Kidney epithelial cell (primary cell): ENCODE measurements at regions not wholly inside any gene's neighbourhood (a gene's known extent, or its start where the extent isn't known, plus 50 kb on each side); places are given as distances from the start of the nearest gene placed in this dataset.
A peak's percentile ranks its signal among the peaks of the same experiment; 100 is the strongest.

Experiments used
- DNase-seq: peaks from one replicate; pipeline ENCODE4 v3.0.0-alpha.2; 2010; ENCODE audit warnings: low read depth
- H3K27me3 ChIP-seq: 2 replicates; pipeline ENCODE4 v1.6.0; 2011; ENCODE audit warnings: low read length; ENCODE audit not compliant: control insufficient read depth, insufficient read depth
- H3K36me3 ChIP-seq: 2 replicates; pipeline ENCODE4 v1.5.1; 2011; ENCODE audit warnings: low read length; ENCODE audit not compliant: control insufficient read depth, insufficient read depth
- H3K4me3 ChIP-seq: 2 replicates; pipeline ENCODE4 v1.5.1; 2011; ENCODE audit warnings: low read depth, mild to moderate bottlenecking, control low read depth, low read length
- CTCF ChIP-seq: IDR thresholded peaks from 2 replicates; pipeline ENCODE4 v1.5.1; 2011; ENCODE audit warnings: mild to moderate bottlenecking, moderate library complexity, low read length, control low read depth, inconsistent platforms; ENCODE audit not compliant: insufficient read depth, poor library complexity, severe bottlenecking

GRCh38 chr5:123951582-123951977, 439.6 kb downstream of the CSNK1G3 start:
- Histone ChIP-seq H3K27me3 (no peaks in the 10 kb centered on the region), H3K36me3 (no peaks in the 10 kb centered on the region), H3K4me3 (no peak overlapping the region)
- no peak for TF ChIP-seq CTCF
- peak; percentile 89 for DNase-seq

GRCh38 chr5:123950701-123951581, 439.0 kb downstream of the CSNK1G3 start:
- DNase-seq = no peak
- Histone ChIP-seq H3K36me3 (no peaks in the 10 kb centered on the region), H3K4me3 (no peak overlapping the region), H3K27me3 (no peaks in the 10 kb centered on the region)
- TF ChIP-seq CTCF = no peak

- TF ChIP-seq CTCF = no peak
- no peaks in the 10 kb centered on the region for H3K27me3 ChIP-seq
- H3K4me3 ChIP-seq = no peak overlapping the region
- no peaks in the 10 kb centered on the region for H3K36me3 ChIP-seq
- no peak for DNase-seq
These were observed 437.9 kb downstream of the CSNK1G3 start for GRCh38 chr5:123949807-123950340.

- DNase-seq = no peak
- H3K27me3 ChIP-seq = no peaks in the 10 kb centered on the region
- no peak overlapping the region for H3K4me3 ChIP-seq
- TF ChIP-seq CTCF = no peak
- H3K36me3 ChIP-seq = no peaks in the 10 kb centered on the region
These were observed 437.2 kb downstream of the CSNK1G3 start for GRCh38 chr5:123949043-123949804.

GRCh38 chr5:123947797-123948196, 435.8 kb downstream of the CSNK1G3 start:
- no peak for DNase-seq
- no peaks in the 10 kb centered on the region for H3K27me3 ChIP-seq
- TF ChIP-seq CTCF = no peak
- H3K36me3 ChIP-seq = no peaks in the 10 kb centered on the region
- no peak overlapping the region for H3K4me3 ChIP-seq
